A549 (cell line): ENCODE measurements at regions not wholly inside any gene's neighbourhood (a gene's known extent, or its start where the extent isn't known, plus 50 kb on each side); places are given as distances from the start of the nearest gene placed in this dataset.
A peak's percentile ranks its signal among the peaks of the same experiment; 100 is the strongest.

ENCODE experiments used
- ATAC-seq, 2 experiments: fragments of 200-7000 bp in 1 of 2; fragments of >200 bp in 1 of 2; cut with Nextera tagmentation in 1 of 2; cut with Tn5 transposase in 1 of 2; 3 replicates each; pipeline versions ENCODE4 v1.8.0 to v1.9.1; 2018 to 2020; ENCODE audit warnings: mild to moderate bottlenecking in 1 of 2, moderate library complexity in 1 of 2
- CTCF ChIA-PET: fragments of 300-600 bp; sonication (Branson Sonifier 250); formaldehyde crosslinking; extraction: SDS; loops from one replicate; lab custom pipeline; 2021; ENCODE audit warnings: antibody characterized with exemption, inconsistent platforms; lab: Yijun Ruan, JAX
- POLR2A ChIA-PET: fragments of 350-600 bp; formaldehyde crosslinking; extraction: SDS; loops from one replicate; lab custom pipeline; 2021; ENCODE audit warnings: antibody characterized with exemption, inconsistent platforms; lab: Yijun Ruan, JAX
- DNase-seq, 2 experiments: peaks; one replicate each; pipeline versions ENCODE4 v3.0.0 to v3.0.0-alpha.2; 2011 to 2016; ENCODE audit warnings: low read depth in 1 of 2, low spot score in 1 of 2
- FAIRE-seq: peaks from 2 replicates; lab custom pipeline; 2011; peaks lifted over from hg19 to GRCh38; lab: Jason Lieb, UNC
- H3K27ac ChIP-seq, 2 experiments: fragments of >200 bp; sonication (Bioruptor Twin); formaldehyde crosslinking; 3 replicates each; pipeline ENCODE4 v1.5.1; 2016 to 2017
- H3K4me1 ChIP-seq: fragments of >200 bp; sonication (Bioruptor Twin); formaldehyde crosslinking; 3 replicates; pipeline ENCODE4 v1.6.1; 2016
- H3K4me2 ChIP-seq: fragments of >200 bp; sonication (Bioruptor Twin); formaldehyde crosslinking; 3 replicates; pipeline ENCODE4 v1.6.1; 2016
- H3K4me3 ChIP-seq: fragments of >200 bp; sonication (Bioruptor Twin); formaldehyde crosslinking; 3 replicates; pipeline ENCODE4 v1.5.1; 2016
- H3K9me3 ChIP-seq: fragments of >200 bp; sonication (Bioruptor Twin); formaldehyde crosslinking; 3 replicates; pipeline ENCODE4 v1.6.1; 2016
- BCL3 ChIP-seq: fragments of >200 bp; sonication (Bioruptor Twin); formaldehyde crosslinking; IDR thresholded peaks from 3 replicates; pipeline ENCODE4 v1.6.1; 2016
- CBX8 ChIP-seq: fragments of 200-600 bp; sonication (generic); IDR thresholded peaks from 2 replicates; pipeline ENCODE4 v1.6.1; 2016
- CHD2 ChIP-seq: fragments of 150-350 bp; IDR thresholded peaks from 2 replicates; pipeline ENCODE4 v1.6.1; 2014; ENCODE audit warnings: low read length; ENCODE audit not compliant: partially characterized antibody
- CHD4 ChIP-seq: fragments of 200-600 bp; sonication (generic); IDR thresholded peaks from 2 replicates; pipeline ENCODE4 v1.6.1; 2016; ENCODE audit warnings: antibody characterized with exemption, mild to moderate bottlenecking, borderline replicate concordance
- CTCF ChIP-seq: fragments of >200 bp; sonication (Bioruptor Twin); formaldehyde crosslinking; IDR thresholded peaks from 3 replicates; pipeline ENCODE4 v1.5.1; 2016
- EHF ChIP-seq: fragments of 250-450 bp; sonication (Bioruptor Pico); IDR thresholded peaks from 2 replicates; pipeline ENCODE4 v1.5.0; 2020; ENCODE audit warnings: mild to moderate bottlenecking
- EHMT2 ChIP-seq: fragments of 200-600 bp; sonication (generic); IDR thresholded peaks from 2 replicates; pipeline ENCODE4 v1.6.1; 2016; ENCODE audit warnings: antibody characterized with exemption, low read depth, mild to moderate bottlenecking, moderate library complexity
- ESRRA ChIP-seq: fragments of 150-350 bp; IDR thresholded peaks from 2 replicates; pipeline ENCODE4 v1.6.1; 2014; ENCODE audit warnings: mild to moderate bottlenecking, low read length, borderline replicate concordance
- FOSB ChIP-seq: fragments of 250-450 bp; sonication (Bioruptor Pico); IDR thresholded peaks from 2 replicates; pipeline ENCODE4 v1.5.0; 2020; ENCODE audit warnings: mild to moderate bottlenecking, moderate library complexity
- FOSL2 ChIP-seq, 2 experiments: fragments of 450-650 bp in 1 of 2; fragments of >200 bp in 1 of 2; sonication (Bioruptor Twin) in 1 of 2; formaldehyde crosslinking; IDR thresholded peaks; 2 replicates each; pipeline versions ENCODE4 v1.5.0 to v1.6.1; 2016 to 2020; ENCODE audit warnings: mild to moderate bottlenecking in 1 of 2, moderate library complexity in 1 of 2
- HDAC2 ChIP-seq: fragments of 200-600 bp; sonication (generic); IDR thresholded peaks from 2 replicates; pipeline ENCODE4 v1.6.1; 2016
- HES2 ChIP-seq: fragments of >200 bp; sonication (Bioruptor Twin); formaldehyde crosslinking; IDR thresholded peaks from 2 replicates; pipeline ENCODE4 v1.6.1; 2016
- HEYL ChIP-seq: fragments of 250-450 bp; sonication (Bioruptor Pico); IDR thresholded peaks from 2 replicates; pipeline ENCODE4 v1.8.0; 2021; ENCODE audit warnings: mild to moderate bottlenecking, moderate library complexity
- HOXB13 ChIP-seq: fragments of 250-450 bp; sonication (Bioruptor Pico); IDR thresholded peaks from 2 replicates; pipeline ENCODE4 v1.5.0; 2020; ENCODE audit warnings: low read depth, mild to moderate bottlenecking, moderate library complexity
- KDM5A ChIP-seq: fragments of 200-600 bp; sonication (generic); IDR thresholded peaks from 2 replicates; pipeline ENCODE4 v1.6.1; 2016; ENCODE audit warnings: antibody characterized with exemption, mild to moderate bottlenecking
- MAFK ChIP-seq: fragments of 450-650 bp; IDR thresholded peaks from 2 replicates; pipeline ENCODE4 v1.6.1; 2014; ENCODE audit not compliant: partially characterized antibody
- MAX ChIP-seq: IDR thresholded peaks from 2 replicates; pipeline ENCODE4 v1.6.1; 2012
- NR3C1 ChIP-seq: fragments of >200 bp; sonication (Bioruptor Twin); formaldehyde crosslinking; IDR thresholded peaks from 3 replicates; pipeline ENCODE4 v1.6.1; 2017
- PBX3 ChIP-seq: IDR thresholded peaks from 2 replicates; pipeline ENCODE4 v1.6.1; 2012
- POLR2A ChIP-seq: IDR thresholded peaks from 2 replicates; pipeline ENCODE4 v1.6.1; 2012; ENCODE audit warnings: mild to moderate bottlenecking, low read length
- POLR2AphosphoS2 ChIP-seq: conservative IDR thresholded peaks from 2 replicates; pipeline ENCODE4 v1.6.1; 2012; ENCODE audit warnings: low read length, improper control_type of control experiment, inconsistent platforms
- RNF2 ChIP-seq: fragments of 200-600 bp; sonication (generic); IDR thresholded peaks from 2 replicates; pipeline ENCODE4 v1.6.1; 2016; ENCODE audit warnings: low read depth, mild to moderate bottlenecking, antibody characterized with exemption, moderate library complexity, borderline replicate concordance
- SMC3 ChIP-seq: fragments of >200 bp; sonication (Bioruptor Twin); formaldehyde crosslinking; IDR thresholded peaks from 3 replicates; pipeline ENCODE4 v1.6.1; 2018; ENCODE audit warnings: inconsistent platforms
- SREBF2 ChIP-seq: fragments of 450-650 bp; IDR thresholded peaks from 2 replicates; pipeline ENCODE4 v1.6.1; 2014; ENCODE audit warnings: mild to moderate bottlenecking, moderate library complexity
- TFCP2L1 ChIP-seq: fragments of 250-450 bp; sonication (Bioruptor Pico); IDR thresholded peaks from 2 replicates; pipeline ENCODE4 v1.5.0; 2021; ENCODE audit warnings: mild to moderate bottlenecking
- TP53 ChIP-seq: fragments of 250-450 bp; sonication (Bioruptor Pico); IDR thresholded peaks from 2 replicates; pipeline ENCODE4 v1.5.0; 2021; ENCODE audit warnings: mild to moderate bottlenecking, moderate library complexity
- ZC3H11A ChIP-seq: fragments of 450-650 bp; IDR thresholded peaks from 2 replicates; pipeline ENCODE4 v1.6.1; 2014; ENCODE audit warnings: antibody characterized with exemption, mild to moderate bottlenecking
- ZFP36 ChIP-seq: fragments of 450-650 bp; IDR thresholded peaks from 2 replicates; pipeline ENCODE4 v1.6.1; 2014; ENCODE audit warnings: borderline replicate concordance; ENCODE audit not compliant: partially characterized antibody
- ZNF302 ChIP-seq: fragments of 250-450 bp; sonication (Bioruptor Pico); IDR thresholded peaks from 2 replicates; pipeline ENCODE4 v1.9.0; 2021; ENCODE audit warnings: inconsistent platforms, mild to moderate bottlenecking, moderate library complexity
- ZSCAN20 ChIP-seq: fragments of 250-450 bp; sonication (Bioruptor Pico); IDR thresholded peaks from 2 replicates; pipeline ENCODE4 v1.8.0; 2022; ENCODE audit warnings: mild to moderate bottlenecking, moderate library complexity
- WGBS: methylation state at CpG from one replicate; pipeline ENCODE4 v1.1.6; 2017; ENCODE audit errors: missing lambda C conversion rate; 5-methylcytosine and 5-hydroxymethylcytosine counted together

- TF ChIP-seq BCL3 (no peak), FOSL2 (IDR thresholded peaks at IDR 0.05) (no peak), FOSL2 (CRISPR knock-in tag; IDR thresholded peaks at IDR 0.05) (no peak), RNF2 (no peak)
Measured at GRCh38 chr3:99253963-99254355, 352.5 kb upstream of the DCBLD2 start (continued).

- no peaks in the 10 kb centered on the region for H3K4me1 ChIP-seq
- no peak for ATAC-seq
- H3K4me2 ChIP-seq: no peak overlapping the region
- H3K4me3 ChIP-seq: no peak overlapping the region
- H3K27ac ChIP-seq: no peak overlapping the region
- ChIA-PET POLR2A (no interaction called here), CTCF (no interaction called here)
- H3K9me3 ChIP-seq: no peaks in the 10 kb centered on the region
- FAIRE-seq: no peak
- DNase-seq: no peak
- no peak for TF ChIP-seq CHD4
- no peak for TF ChIP-seq FOSL2 (IDR thresholded peaks at IDR 0.05)
- TF ChIP-seq FOSL2 (CRISPR knock-in tag; IDR thresholded peaks at IDR 0.05): no peak
- no peak for TF ChIP-seq POLR2A
- no peak for TF ChIP-seq MAFK
- TF ChIP-seq PBX3: no peak
- TF ChIP-seq HDAC2: no peak
- no peak for TF ChIP-seq HES2
- no peak for TF ChIP-seq HOXB13 (CRISPR knock-in tag)
- WGBS: 23% methylated on average over 1 of the region's 1 CpG
Measured at GRCh38 chr3:99250821-99251355, 349.4 kb upstream of the DCBLD2 start.

- no peak overlapping the region for H3K4me3 ChIP-seq
- FAIRE-seq (no peak), ATAC-seq (no peak), DNase-seq (no peak)
- no peaks in the 10 kb centered on the region for H3K9me3 ChIP-seq
- no peak overlapping the region for H3K27ac ChIP-seq
- 28% methylated on average over 4 of the region's 4 CpGs for WGBS
- H3K4me1 ChIP-seq: no peaks in the 10 kb centered on the region
- ChIA-PET CTCF (no interaction called here), POLR2A (no interaction called here)
- no peak for TF ChIP-seq KDM5A
- no peak for TF ChIP-seq EHMT2
- TF ChIP-seq ZFP36: no peak
- TF ChIP-seq FOSL2 (IDR thresholded peaks at IDR 0.05): no peak
- no peak for TF ChIP-seq FOSL2 (CRISPR knock-in tag; IDR thresholded peaks at IDR 0.05)
- TF ChIP-seq HEYL (CRISPR knock-in tag): no peak
- TF ChIP-seq MAFK: peak; percentile 12
- H3K4me2 ChIP-seq: no peak overlapping the region
Measured at GRCh38 chr3:99250272-99250671, 348.8 kb upstream of the DCBLD2 start.

GRCh38 chr3:99249627-99250026 is 348.1 kb upstream of the DCBLD2 start:
- Histone ChIP-seq H3K4me1 (no peaks in the 10 kb centered on the region), H3K4me3 (no peak overlapping the region), H3K27ac (no peak overlapping the region), H3K4me2 (no peak overlapping the region), H3K9me3 (no peaks in the 10 kb centered on the region)
- ATAC-seq (no peak), DNase-seq (no peak), FAIRE-seq (no peak)
- POLR2A ChIA-PET: no interaction called here
- WGBS: 50% methylated on average over 6 of the region's 6 CpGs
- CTCF ChIA-PET: no interaction called here
- TF ChIP-seq ESRRA (no peak), CHD2 (no peak), CTCF (no peak), ZNF302 (CRISPR knock-in tag) (no peak), POLR2A (no peak), SMC3 (no peak), POLR2AphosphoS2 (no peak), EHF (no peak), TP53 (no peak), ZSCAN20 (CRISPR knock-in tag) (no peak), ZC3H11A (no peak), NR3C1 (no peak), MAX (no peak), SREBF2 (no peak), KDM5A (no peak), TFCP2L1 (CRISPR knock-in tag) (no peak), CBX8 (no peak), FOSB (no peak)
